Ectodermal cell (in vitro differentiated cells): ENCODE measurements at regions not wholly inside any gene's neighbourhood (a gene's known extent, or its start where the extent isn't known, plus 50 kb on each side); places are given as distances from the start of the nearest gene placed in this dataset.

Experiments used
- H3K27ac ChIP-seq: 2 replicates; pipeline ENCODE4 v1.7.0; 2013; ENCODE audit warnings: mild to moderate bottlenecking, low read depth, low read length; ENCODE audit not compliant: insufficient read depth, poor library complexity, severe bottlenecking
- H3K27me3 ChIP-seq: 2 replicates; pipeline ENCODE4 v1.7.0; 2013; ENCODE audit warnings: mild to moderate bottlenecking, low read length; ENCODE audit not compliant: insufficient read depth, control insufficient read depth, poor library complexity, severe bottlenecking
- H3K36me3 ChIP-seq: one replicate; pipeline ENCODE4 v1.7.0; 2013; ENCODE audit warnings: low read length; ENCODE audit not compliant: control insufficient read depth, insufficient read depth
- H3K4me1 ChIP-seq: one replicate; pipeline ENCODE4 v1.7.0; 2013; ENCODE audit warnings: low read length; ENCODE audit not compliant: control insufficient read depth, insufficient read depth
- H3K4me3 ChIP-seq: 2 replicates; pipeline ENCODE4 v1.7.0; 2013; ENCODE audit warnings: low read depth, low read length, control low read depth; ENCODE audit not compliant: insufficient read depth
- H3K9me3 ChIP-seq: 2 replicates; pipeline ENCODE4 v1.7.0; 2013; ENCODE audit warnings: mild to moderate bottlenecking, low read length, moderate library complexity; ENCODE audit not compliant: control insufficient read depth
- WGBS, 2 experiments: methylation state at CpG; one replicate each; pipeline ENCODE4 v1.1.7; 2013; ENCODE audit warnings: missing lambda C conversion rate in 2 of 2; 5-methylcytosine and 5-hydroxymethylcytosine counted together

DNA sequence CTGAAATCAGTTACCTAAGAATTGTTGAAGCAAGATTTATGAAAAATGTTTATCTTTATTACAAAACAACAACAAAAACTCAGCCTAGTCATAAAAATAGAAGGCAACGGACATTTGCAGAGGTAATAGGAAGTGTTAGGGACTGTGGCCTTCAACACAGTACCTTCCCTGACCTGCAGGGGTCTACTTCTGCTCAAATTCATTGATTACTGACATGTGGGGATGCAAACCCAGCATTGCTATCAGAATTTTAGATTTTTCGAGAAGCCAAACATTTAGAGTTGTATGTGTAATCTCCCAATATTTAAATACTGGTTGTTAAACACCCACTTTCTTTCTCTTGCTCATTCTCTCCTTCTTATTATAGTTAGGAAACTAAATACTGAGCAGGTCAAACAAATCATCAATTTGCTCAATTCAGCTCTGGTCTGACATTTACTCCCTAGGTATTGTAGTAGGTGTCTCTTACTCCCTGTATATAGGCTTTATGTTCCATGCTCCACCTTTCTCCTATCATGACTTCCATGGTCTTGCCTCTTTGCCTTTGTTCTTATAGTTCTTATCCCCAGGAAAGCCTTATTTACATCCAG is 198.5 kb downstream of the UBE2E3 start:
- no peak overlapping the region for H3K4me3 ChIP-seq
- H3K27ac ChIP-seq = no peak overlapping the region
- no peaks in the 10 kb centered on the region for H3K4me1 ChIP-seq
- no peaks in the 10 kb centered on the region for H3K36me3 ChIP-seq
- 86 to 93% methylated on average over 1 to 2 of the region's 2 CpGs for WGBS, 2 experiments
- no peaks in the 10 kb centered on the region for H3K9me3 ChIP-seq
- no peaks in the 10 kb centered on the region for H3K27me3 ChIP-seq

DNA sequence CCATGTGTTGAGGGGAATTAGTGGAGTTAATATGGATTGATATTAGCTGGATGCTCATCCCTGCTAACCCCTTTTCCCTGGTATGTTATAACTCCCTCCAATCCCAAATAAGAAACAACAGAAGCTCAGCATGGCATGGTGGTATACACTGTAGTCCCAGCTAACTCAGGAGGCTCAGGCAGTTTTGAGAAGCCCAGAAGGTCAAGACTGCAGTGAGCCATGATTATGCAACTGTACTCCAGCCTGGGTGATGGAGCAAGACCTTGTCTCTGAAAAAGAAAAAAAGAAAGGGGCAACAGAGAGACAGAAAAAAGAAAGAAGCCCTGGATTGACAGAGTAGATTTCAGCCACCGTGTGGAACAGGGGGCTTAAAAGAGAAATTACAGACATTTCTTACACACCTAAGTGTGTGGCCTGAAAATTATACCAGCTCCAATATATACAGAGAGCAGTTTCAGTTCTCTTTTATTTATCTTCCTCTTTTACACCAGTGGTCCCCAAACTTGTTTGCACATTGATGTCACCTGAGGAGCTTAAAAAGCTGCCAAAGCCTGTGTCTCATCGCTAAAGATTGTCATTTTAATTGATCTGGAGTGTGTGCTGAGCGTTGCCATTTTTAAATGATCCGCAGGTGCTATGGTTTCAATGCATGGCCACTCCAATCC is 203.6 kb downstream of the UBE2E3 start:
- Histone ChIP-seq H3K4me1 (no peaks in the 10 kb centered on the region), H3K27me3 (no peaks in the 10 kb centered on the region), H3K36me3 (no peaks in the 10 kb centered on the region), H3K9me3 (no peaks in the 10 kb centered on the region), H3K4me3 (no peak overlapping the region), H3K27ac (no peak overlapping the region)
- 86 to 87% methylated on average over 4 of the region's 4 CpGs for WGBS, 2 experiments

DNA sequence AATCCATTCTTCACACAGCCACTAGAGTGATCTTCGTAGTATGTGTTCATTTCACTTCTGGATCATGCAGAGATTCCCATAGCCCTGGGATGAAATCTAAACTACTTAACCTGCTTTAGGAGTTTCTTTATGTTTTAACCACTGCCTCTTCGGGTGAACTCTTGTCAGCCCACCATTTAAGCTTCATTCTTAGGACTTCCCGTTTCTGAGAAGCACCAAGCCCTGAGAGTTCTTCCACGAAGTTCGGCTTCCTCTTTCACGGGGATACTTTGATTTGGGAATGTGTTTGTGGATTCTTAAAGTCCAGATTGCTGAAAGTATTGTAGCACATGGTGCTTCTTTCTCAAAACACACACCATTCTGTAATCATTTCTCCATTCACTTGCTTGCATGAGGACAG is 205.0 kb downstream of the UBE2E3 start:
- WGBS, 2 experiments = 94 to 97% methylated on average over 5 to 6 of the region's 6 CpGs
- no peak overlapping the region for H3K4me3 ChIP-seq
- peaks cover under 1% of the 10 kb centered on the region for H3K4me1 ChIP-seq
- no peaks in the 10 kb centered on the region for H3K36me3 ChIP-seq
- no peak overlapping the region for H3K27ac ChIP-seq
- H3K27me3 ChIP-seq = no peaks in the 10 kb centered on the region
- H3K9me3 ChIP-seq = no peaks in the 10 kb centered on the region

DNA sequence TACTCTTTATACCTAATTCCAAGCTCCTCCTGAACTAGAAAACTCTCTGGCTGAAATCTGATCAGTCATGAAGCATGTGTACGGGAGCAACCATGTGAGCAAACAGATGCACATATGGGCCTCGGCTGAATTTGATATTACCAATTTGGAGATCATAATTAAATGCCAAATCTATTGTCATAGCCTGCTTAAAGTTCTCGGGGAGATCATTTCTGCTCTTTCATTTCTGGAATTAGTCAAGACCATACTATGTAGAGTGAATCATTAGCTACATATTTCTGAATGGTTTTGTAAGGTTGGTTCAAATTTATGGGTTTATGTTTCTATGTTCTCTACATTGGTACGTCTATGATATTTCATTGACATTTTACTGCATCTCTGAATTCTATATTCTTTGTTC is 205.5 kb downstream of the UBE2E3 start:
- 91 to 95% methylated on average over 4 of the region's 4 CpGs for WGBS, 2 experiments
- Histone ChIP-seq H3K36me3 (no peaks in the 10 kb centered on the region), H3K27me3 (no peaks in the 10 kb centered on the region), H3K4me3 (no peak overlapping the region), H3K9me3 (no peaks in the 10 kb centered on the region), H3K4me1 (peaks cover 6% of the 10 kb centered on the region), H3K27ac (no peak overlapping the region)

DNA sequence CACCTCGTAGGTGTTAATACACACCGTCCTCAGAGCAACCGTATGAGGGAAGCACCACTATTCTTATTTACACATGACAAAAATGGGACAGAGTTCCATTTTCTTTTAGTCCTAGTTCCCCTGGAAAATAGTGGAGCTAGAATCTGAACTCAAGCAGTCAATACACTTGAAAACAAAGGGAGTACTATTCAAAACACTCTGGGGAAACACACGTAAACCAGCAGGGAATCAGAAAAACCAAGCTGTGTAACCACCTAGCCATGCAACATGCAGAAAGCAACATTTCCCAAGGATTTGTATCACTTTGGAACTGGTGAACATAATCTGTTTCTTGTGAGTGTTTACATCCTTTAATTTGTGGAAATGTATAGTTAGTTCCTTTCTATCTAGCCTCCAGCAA is 208.2 kb downstream of the UBE2E3 start:
- Histone ChIP-seq H3K27me3 (no peaks in the 10 kb centered on the region), H3K9me3 (no peaks in the 10 kb centered on the region), H3K4me3 (no peak overlapping the region), H3K36me3 (no peaks in the 10 kb centered on the region), H3K27ac (no peak overlapping the region), H3K4me1 (peaks cover 6% of the 10 kb centered on the region)
- 86 to 95% methylated on average over 4 of the region's 4 CpGs for WGBS, 2 experiments

DNA sequence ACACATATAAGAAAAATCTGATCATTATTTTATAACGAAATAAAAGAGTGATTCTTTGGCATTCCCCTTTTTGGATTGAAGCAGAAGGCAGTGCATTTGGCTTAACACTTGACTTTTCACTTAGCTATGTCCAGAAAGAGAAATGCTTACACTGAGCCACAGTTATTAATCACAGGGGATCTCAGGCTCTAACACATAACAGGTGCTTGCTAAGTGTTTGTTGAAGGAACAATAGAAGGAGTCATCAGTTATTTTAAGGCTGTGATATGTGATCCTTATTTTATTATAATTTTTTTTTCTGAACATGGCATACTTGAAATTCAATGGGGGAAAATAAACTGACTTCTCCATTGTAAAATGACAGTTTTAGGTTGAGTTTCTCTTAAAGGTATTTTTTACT is 209.5 kb downstream of the UBE2E3 start:
- Histone ChIP-seq H3K4me3 (no peak overlapping the region), H3K9me3 (no peaks in the 10 kb centered on the region), H3K4me1 (peaks cover 6% of the 10 kb centered on the region), H3K27ac (no peak overlapping the region), H3K27me3 (no peaks in the 10 kb centered on the region), H3K36me3 (no peaks in the 10 kb centered on the region)
- 67% methylated on average over 1 of the region's 1 CpG; no CpG with 5 or more reads in 1 of the 2 experiments for WGBS, 2 experiments

DNA sequence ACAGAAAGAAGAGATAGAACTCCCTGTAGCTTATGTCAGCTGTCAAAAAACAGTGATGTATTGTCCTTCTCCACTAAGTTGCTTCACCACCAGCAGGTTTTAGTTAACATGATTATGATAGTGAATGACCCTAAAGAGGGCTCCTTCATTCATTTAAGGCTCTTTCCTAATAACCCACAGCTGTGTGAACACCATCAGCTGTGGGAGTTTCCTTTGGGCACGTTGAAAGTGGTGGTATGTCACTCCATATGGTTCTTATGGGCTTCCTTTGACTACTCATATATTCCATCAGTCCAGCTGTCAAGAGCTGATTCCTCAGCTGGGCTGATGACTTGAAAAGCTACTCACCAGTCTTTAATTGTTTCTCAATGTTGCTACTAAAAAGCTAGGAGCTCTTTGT is 210.3 kb downstream of the UBE2E3 start:
- H3K4me1 ChIP-seq = peaks cover 6% of the 10 kb centered on the region
- no peaks in the 10 kb centered on the region for H3K9me3 ChIP-seq
- H3K27me3 ChIP-seq = no peaks in the 10 kb centered on the region
- H3K27ac ChIP-seq = no peak overlapping the region
- no peak overlapping the region for H3K4me3 ChIP-seq
- H3K36me3 ChIP-seq = no peaks in the 10 kb centered on the region
- 43 to 67% methylated on average over 1 of the region's 1 CpG for WGBS, 2 experiments

DNA sequence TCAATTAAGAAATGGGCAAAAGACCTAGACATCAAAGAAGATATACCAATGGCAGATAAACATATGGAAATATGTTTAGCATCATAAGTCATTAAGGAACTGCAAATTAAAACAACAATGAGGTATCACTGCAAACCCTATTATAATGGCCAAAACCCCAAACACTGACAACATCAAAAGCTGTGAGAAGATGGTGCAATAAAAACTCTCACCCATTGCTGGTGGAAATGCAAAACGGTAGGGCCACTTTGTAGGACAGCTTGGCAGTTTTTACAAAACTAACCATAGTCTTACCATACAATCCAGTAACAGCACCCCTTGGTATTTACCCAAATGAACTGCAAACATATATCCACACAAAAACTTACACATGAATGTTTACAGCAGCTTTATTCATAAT is 213.1 kb downstream of the UBE2E3 start:
- Histone ChIP-seq H3K4me3 (no peak overlapping the region), H3K36me3 (no peaks in the 10 kb centered on the region), H3K4me1 (peaks cover 6% of the 10 kb centered on the region), H3K27ac (no peak overlapping the region), H3K9me3 (no peaks in the 10 kb centered on the region), H3K27me3 (no peaks in the 10 kb centered on the region)
- WGBS, 2 experiments = 93 to 100% methylated on average over 1 of the region's 1 CpG

DNA sequence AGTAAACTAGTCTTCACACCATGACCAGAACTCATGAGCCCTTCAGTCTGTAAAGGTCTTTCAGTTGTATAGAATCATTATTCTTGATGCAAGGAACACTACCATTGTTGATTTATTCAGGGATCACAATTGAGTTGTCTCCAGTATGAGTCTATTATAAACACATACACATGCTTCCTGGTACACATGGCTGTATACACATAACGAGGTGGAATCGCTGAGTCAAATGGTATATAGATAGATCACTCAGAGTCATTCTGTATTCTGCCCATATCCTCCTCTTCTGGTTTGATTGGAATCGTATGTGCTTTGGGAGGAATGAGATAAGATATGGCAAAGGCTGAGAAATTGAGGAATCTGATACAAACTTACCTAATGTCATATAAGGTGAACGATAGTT is 216.0 kb downstream of the UBE2E3 start:
- WGBS, 2 experiments = 93 to 100% methylated on average over 2 to 4 of the region's 4 CpGs
- no peak overlapping the region for H3K4me3 ChIP-seq
- no peaks in the 10 kb centered on the region for H3K36me3 ChIP-seq

DNA sequence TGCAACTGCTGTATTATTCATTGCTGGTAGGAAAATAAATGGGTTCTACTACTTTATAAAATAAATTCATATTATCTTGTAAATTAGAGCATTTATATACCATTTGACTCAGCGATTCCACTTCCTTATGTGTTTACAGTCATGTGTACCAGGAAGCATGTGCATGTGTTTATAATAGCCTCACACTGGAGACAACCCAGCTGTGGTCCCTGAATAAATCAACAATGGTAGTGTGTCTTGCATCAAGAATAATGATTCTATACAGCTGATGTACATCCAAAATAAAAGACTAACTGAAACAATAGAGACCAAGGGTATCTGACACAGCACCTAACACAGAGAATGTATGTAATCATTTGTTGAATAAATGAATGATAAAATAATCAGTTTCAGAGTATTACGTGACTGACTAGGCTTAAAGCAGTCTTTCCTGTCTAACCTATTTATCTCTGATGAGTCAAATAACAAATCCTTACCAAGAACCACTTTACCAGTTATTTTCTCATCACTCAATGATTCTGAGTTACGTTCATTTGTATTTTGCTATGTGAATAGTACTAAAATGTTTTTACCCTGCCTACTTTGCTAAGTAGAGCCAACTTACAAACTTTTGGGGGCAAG is 216.8 kb downstream of the UBE2E3 start:
- Histone ChIP-seq H3K4me1 (no peaks in the 10 kb centered on the region), H3K36me3 (no peaks in the 10 kb centered on the region), H3K27ac (no peak overlapping the region), H3K9me3 (no peaks in the 10 kb centered on the region), H3K4me3 (no peak overlapping the region), H3K27me3 (no peaks in the 10 kb centered on the region)
- 97 to 100% methylated on average over 3 of the region's 3 CpGs for WGBS, 2 experiments

More for the DNA sequence above, 216.0 kb downstream of the UBE2E3 start:
- no peaks in the 10 kb centered on the region for H3K4me1 ChIP-seq
- H3K27me3 ChIP-seq = no peaks in the 10 kb centered on the region
- no peaks in the 10 kb centered on the region for H3K9me3 ChIP-seq
- no peak overlapping the region for H3K27ac ChIP-seq
